HG03045 (cell line): ENCODE measurements at regions not wholly inside any gene's neighbourhood (a gene's known extent, or its start where the extent isn't known, plus 50 kb on each side); places are given as distances from the start of the nearest gene placed in this dataset.

ENCODE experiments used
- ATAC-seq: cut with Tn5 transposase; IDR thresholded peaks from one replicate; pipeline ENCODE4 v1.9.1; 2021; ENCODE audit warnings: mild to moderate bottlenecking, moderate library complexity; ENCODE audit not compliant: unreplicated experiment

GRCh38 chr16:66267292-66268014 lies 99.0 kb upstream of the CDH5 start:
- no peak for ATAC-seq

- no peak for ATAC-seq
Measured at GRCh38 chr16:66266436-66267291, 99.8 kb upstream of the CDH5 start.

DNA sequence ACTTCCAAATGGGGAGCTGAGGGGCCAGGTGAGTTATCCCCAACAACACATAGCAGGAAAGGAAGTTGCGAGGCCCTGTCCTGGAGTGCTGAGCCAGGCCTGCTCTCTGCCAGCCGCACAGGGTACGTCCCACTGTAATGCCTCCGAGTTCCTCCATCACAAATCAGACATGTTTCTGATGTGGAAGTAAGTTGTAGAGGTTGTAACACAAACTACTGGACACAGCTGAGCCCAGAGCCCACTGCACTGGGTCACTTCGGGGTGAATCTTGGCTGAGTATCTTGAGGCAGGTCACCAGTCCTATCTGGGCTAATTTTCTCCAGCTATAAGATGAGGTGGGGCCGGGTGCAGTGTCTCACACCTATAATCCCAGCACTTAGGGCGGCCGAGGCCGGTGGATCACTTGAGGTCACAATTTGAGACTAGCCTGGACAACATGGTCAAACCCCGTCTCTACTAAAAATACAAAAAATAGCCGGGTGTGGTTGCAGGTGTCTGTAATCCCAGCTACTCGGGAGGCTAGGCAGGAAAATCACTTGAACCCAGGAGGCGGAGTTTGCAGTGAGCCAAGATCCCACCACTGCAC lies 100.8 kb upstream of the CDH5 start:
- no peak for ATAC-seq

- no peak for ATAC-seq
Measured at GRCh38 chr16:66265048-66265415, 101.5 kb upstream of the CDH5 start.

- ATAC-seq = no peak
Measured at GRCh38 chr16:66264311-66265047, 102.0 kb upstream of the CDH5 start.

DNA sequence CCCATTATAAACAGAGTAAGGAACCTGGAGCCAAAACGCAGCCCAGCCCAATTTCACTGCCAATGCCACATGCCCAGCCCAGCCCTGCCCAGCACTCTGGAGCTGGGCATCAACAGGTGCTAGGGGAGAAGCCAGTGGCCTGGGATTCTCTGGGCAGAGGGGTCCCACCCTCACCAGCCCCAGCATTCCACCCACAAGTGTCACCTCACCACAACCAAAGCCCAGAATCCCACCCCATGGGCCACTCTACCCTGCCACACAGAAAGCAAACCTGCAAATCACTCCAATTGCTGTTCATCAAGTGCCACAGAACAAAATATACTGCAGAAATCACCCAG lies 102.5 kb upstream of the CDH5 start:
- no peak for ATAC-seq

DNA sequence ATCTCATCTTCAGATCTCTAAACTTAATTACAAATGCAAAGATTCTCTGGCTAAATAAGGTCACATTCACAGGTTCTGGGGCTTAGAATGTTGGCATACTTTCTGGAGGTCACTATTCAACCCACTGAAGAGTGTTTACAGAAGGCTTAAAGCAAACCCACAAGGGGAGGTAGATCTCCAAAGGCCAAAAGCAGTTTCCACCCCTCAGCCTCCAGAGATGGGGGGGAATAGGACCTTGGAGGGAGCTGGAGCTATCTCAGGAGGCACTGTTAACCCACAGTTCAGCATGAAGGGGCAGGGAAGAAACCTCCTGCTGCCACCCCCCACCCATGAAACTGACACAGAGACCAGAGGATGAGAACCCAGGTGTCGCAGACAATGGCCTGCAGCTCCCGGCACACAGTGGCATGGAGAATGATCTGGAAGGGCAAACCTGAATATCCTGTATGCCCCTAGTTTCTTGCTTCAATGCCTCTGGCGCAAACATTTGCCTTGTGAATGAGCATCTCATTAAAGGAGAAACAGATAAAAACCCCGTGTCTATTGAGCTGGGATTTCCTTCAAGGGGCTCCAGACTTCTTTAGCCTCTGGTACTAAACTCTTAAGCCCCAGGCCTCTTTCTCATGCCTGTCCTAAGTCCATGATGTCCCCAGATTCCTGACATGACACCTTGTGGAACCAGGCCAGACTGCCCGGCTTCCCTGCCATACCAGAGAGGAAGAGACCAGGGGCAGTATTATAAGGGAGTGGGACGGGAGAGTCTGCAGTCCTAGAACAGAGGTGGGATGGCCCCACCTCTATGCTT lies 103.1 kb upstream of the CDH5 start:
- no peak for ATAC-seq

DNA sequence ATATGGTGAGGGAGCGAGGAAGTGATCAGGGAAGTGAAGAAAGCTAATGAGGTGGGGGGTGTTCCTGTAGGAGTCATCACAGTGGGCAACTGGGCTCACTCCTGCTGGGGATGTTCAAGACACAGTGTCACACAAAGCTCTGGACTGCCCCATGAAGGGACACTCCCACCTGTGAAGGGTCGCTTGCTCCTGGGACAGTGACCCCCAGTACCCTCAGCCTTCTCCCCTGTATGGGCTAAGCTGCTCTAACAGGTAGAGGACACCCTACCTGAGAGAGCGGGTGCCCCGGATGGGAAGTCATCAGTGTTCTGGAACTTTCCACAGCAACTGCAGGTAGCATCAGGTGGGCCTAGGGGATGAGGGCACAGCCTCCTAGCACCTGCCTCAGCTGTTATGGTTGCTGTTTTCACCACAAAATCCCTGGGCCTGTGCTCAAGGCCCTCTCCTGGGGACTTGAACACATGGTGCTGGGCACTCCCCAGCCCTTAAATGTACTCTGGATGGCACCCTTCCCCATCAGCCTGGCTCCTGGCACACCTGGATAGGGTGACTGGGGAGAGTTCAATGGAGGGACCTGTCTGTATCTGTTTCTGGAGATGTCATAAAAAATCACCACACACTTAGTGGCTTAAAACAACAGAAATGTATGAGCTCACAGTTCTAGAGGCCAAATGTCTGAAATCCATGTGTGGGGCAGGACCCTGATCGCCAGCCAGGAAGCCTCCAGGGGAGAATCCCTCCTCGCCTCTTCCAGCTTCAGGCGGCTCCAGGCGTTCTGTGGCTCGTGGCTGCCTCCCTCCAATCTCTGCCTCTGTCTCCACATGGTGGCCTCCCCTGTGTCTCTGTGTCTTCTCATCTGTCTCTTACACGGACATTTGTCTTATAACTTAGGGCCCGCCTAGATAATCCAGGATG lies 104.0 kb upstream of the CDH5 start:
- no peak for ATAC-seq

- ATAC-seq = no peak
Measured at GRCh38 chr16:66261826-66262225, 104.7 kb upstream of the CDH5 start.

DNA sequence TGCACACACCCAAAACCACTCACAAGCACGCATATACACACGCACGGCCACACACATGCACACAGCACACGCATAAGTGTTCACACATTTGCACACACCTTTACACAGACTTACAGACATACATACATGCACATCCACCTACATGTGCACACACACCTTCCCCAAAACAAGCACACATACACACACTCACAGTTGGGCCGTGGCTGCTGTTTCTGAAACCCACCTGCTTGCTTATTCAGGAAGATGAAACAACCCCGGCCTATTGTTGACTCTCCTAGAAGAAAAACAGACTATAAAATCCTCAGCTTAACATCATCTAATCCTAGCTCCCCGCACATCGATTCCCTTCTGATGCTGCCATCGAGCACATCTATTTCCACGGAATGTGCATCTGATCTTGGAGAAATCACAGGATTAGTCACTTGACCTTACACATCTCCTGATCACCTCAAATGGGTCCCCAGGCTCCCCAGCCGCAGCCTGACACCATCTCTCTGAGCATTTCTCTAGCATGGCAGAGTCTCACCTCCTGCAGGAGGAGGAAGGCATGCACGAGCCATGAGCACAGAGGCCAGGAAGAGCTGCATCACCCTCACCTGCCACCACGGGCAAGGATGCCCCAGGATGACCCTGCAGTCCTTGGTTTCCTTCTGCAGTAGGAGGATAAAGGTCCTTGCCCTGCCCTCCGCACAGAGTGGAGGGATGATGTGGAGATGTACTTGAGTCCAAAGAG lies 105.8 kb upstream of the CDH5 start:
- ATAC-seq = no peak

- no peak for ATAC-seq
Measured at GRCh38 chr16:66258916-66259845, 107.3 kb upstream of the CDH5 start.

DNA sequence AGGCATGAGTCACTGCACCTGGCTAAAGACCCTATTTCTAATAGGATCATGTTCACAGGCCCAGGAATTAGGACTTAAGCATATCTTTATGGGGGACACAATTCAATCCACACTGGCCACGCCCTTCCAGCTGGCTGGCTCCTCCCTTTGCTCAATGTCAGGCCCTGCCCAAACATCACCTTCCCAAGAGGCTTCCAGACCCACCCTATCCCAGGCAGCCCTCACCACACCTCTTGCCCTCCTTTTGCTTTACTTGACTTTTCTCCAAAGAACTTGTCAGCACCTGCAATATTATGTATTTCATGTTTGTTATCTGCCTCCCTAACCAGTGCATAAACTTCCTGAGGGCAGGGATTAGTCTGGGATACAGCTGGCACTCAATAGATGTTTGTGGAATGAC lies 109.6 kb upstream of the CDH5 start:
- no peak for ATAC-seq

DNA sequence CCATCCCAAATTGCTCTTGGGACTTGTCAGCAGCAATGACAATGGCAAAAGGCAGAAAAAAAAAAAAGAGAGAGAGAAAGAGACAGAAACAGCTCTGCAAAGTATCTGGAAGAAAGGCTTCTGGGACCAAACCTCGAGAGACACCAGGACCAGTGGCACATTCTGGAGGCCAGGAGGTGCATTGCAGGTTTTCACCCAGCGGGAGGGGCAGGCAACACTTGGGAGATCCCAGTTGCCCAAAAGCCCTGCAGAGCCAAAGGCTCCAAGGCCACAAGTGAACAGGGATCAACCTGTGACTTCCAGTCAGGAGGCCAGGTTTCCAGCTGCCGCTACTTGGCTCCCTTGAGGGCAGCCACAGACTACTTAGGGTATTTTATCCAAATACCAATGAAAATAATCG lies 110.8 kb upstream of the CDH5 start:
- ATAC-seq = no peak

DNA sequence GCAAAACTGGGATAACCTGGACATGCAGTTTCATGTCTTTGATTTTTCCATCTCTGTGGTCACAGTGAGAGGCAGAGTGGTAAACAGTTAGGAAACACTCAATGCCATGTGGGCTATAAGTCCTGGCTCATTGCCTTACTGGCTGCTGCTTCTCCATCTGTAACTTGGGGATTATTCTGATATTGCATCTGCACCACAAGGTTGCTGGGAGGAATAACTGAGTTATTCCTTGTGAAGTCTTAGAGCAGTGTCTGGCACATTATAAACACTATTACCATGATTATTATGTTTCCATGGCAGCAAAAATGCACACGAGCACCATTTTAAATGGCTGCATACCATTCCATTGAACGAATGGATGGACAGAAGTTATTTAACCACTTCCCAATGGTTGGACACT lies 111.7 kb upstream of the CDH5 start:
- ATAC-seq = no peak

- ATAC-seq = no peak
Measured at GRCh38 chr16:66254106-66254505, 112.4 kb upstream of the CDH5 start.

DNA sequence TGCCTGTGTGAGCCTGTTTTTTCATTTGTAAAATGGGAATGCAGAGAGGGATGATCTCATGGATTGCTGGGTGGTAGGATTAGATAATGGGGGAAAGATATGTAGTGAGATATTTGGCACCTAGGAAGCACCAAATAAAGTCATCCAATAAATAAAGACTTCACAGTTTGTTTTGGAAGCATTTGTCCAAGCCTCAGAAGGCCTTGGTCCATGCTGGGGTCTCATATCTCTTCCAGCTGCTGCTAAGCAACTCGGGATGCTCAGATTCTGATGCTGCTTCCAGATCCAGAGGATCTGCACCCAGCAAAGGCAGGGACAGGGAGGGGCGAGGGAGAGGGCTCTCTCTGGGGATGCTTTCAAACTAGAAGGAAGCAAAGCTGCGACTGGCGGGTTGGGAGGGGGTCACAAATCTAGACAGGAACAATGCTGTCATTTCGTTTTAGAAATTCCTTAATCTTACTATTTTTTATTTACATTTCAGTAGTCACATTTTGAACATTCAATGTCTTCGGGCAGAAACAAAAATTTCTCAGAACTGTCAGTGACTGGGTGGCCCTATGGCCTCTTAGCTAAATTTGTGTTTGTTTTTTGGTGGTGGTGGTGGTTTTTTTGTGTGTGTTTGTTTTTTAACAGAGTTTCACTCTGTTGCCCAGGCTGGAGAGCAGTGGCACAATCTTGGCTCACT lies 114.9 kb upstream of the CDH5 start:
- no peak for ATAC-seq

GRCh38 chr16:66250686-66251431 lies 115.6 kb upstream of the CDH5 start:
- no peak for ATAC-seq
